ENCODE measurements at regions not wholly inside any gene's neighbourhood (a gene's known extent, or its start where the extent isn't known, plus 50 kb on each side); places are given as distances from the start of the nearest gene placed in this dataset.

DNA sequence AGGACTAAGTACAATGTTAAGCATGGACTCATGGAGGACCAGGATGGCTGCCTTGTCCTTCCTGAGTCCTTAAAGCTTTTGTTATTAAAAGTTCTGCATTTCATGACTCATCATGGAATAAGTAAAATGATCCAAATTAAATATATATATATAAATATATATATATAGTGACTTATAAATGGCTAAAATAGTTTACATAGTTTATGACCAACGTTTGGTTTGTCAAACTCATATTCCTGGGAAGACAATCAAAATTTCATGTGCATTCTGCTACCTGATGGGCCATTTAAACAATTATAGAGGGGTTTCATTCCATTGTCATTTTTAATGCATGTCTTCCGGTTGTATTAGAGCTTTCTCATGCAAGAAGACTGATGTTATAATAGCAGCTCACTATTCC, 1190.7 kb downstream of the FSCB start:
- Histone ChIP-seq H4K20me1 (ENCODE audit: insufficient read depth, low read length) (no peaks in the 10 kb centered on the region), H3K4me3 (ENCODE audit: low read depth in 1 of 2, low read length in 2 of 2) (no peak overlapping the region), H3K79me2 (ENCODE audit: insufficient read depth, low read length) (no peaks in the 10 kb centered on the region), H3K9ac (ENCODE audit: low read depth, low read length) (no peak overlapping the region), H3K27me3 (ENCODE audit: insufficient read depth, low read length, poor library complexity) (no peaks in the 10 kb centered on the region), H3K4me1 (ENCODE audit: insufficient read depth, low read length) (no peaks in the 10 kb centered on the region), H3K27ac (ENCODE audit: low read length) (no peak overlapping the region), H3K9me3 (ENCODE audit: insufficient read depth, low read length, severe bottlenecking) (no peaks in the 10 kb centered on the region), H3K4me2 (ENCODE audit: insufficient read depth, low read length) (no peak overlapping the region), H3K36me3 (ENCODE audit: insufficient read depth, low read length) (no peaks in the 10 kb centered on the region), H2AFZ (ENCODE audit: low read depth, low read length) (no peak overlapping the region)
- DNase-seq, result no peak
- TF ChIP-seq, protein P1, sequence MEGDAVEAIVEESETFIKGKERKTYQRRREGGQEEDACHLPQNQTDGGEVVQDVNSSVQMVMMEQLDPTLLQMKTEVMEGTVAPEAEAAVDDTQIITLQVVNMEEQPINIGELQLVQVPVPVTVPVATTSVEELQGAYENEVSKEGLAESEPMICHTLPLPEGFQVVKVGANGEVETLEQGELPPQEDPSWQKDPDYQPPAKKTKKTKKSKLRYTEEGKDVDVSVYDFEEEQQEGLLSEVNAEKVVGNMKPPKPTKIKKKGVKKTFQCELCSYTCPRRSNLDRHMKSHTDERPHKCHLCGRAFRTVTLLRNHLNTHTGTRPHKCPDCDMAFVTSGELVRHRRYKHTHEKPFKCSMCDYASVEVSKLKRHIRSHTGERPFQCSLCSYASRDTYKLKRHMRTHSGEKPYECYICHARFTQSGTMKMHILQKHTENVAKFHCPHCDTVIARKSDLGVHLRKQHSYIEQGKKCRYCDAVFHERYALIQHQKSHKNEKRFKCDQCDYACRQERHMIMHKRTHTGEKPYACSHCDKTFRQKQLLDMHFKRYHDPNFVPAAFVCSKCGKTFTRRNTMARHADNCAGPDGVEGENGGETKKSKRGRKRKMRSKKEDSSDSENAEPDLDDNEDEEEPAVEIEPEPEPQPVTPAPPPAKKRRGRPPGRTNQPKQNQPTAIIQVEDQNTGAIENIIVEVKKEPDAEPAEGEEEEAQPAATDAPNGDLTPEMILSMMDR (IDR thresholded peaks at IDR 0.05; ENCODE audit: borderline replicate concordance, extremely low read depth, low read length, poor library complexity, severe bottlenecking), result no peak
- TF ChIP-seq EZH2 (IDR thresholded peaks at IDR 0.05; ENCODE audit: borderline replicate concordance, low read depth, low read length, severe bottlenecking), result no peak
- no peak for ATAC-seq (ENCODE audit: insufficient read depth, low read depth)

DNA sequence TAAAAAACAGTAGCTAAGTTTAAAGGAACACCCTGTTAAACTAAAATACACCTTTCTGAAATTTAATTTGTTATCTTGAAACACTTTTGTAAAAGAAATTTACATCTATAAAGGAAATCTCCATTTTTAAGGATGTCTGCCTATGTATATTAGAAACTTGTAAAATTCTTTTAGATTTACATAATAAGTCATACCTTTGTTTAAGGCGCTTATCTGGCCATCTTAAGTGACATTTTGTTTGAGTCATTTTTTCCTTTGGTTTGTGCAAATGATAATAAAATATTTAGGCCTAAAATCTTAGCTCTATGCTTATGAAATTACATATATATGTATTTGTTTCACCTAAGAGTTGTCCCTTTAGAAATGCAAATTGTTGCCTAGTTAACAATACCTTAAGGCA, 1193.4 kb downstream of the FSCB start:
- Histone ChIP-seq H3K27me3 (ENCODE audit: insufficient read depth, low read length, poor library complexity) (no peaks in the 10 kb centered on the region), H3K9ac (ENCODE audit: low read depth, low read length) (no peak overlapping the region), H3K36me3 (ENCODE audit: insufficient read depth, low read length) (no peaks in the 10 kb centered on the region), H2AFZ (ENCODE audit: low read depth, low read length) (no peak overlapping the region), H3K4me3 (ENCODE audit: low read depth in 1 of 2, low read length in 2 of 2) (no peak overlapping the region), H3K4me1 (ENCODE audit: insufficient read depth, low read length) (no peaks in the 10 kb centered on the region), H3K9me3 (ENCODE audit: insufficient read depth, low read length, severe bottlenecking) (no peaks in the 10 kb centered on the region), H4K20me1 (ENCODE audit: insufficient read depth, low read length) (no peaks in the 10 kb centered on the region), H3K27ac (ENCODE audit: low read length) (no peak overlapping the region), H3K4me2 (ENCODE audit: insufficient read depth, low read length) (no peak overlapping the region), H3K79me2 (ENCODE audit: insufficient read depth, low read length) (no peaks in the 10 kb centered on the region)
- no peak for DNase-seq
- no peak for TF ChIP-seq EZH2 (IDR thresholded peaks at IDR 0.05; ENCODE audit: borderline replicate concordance, low read depth, low read length, severe bottlenecking)
- TF ChIP-seq, protein P1 (IDR thresholded peaks at IDR 0.05; ENCODE audit: borderline replicate concordance, extremely low read depth, low read length, poor library complexity, severe bottlenecking), result no peak
- ATAC-seq (ENCODE audit: insufficient read depth, low read depth), result no peak

DNA sequence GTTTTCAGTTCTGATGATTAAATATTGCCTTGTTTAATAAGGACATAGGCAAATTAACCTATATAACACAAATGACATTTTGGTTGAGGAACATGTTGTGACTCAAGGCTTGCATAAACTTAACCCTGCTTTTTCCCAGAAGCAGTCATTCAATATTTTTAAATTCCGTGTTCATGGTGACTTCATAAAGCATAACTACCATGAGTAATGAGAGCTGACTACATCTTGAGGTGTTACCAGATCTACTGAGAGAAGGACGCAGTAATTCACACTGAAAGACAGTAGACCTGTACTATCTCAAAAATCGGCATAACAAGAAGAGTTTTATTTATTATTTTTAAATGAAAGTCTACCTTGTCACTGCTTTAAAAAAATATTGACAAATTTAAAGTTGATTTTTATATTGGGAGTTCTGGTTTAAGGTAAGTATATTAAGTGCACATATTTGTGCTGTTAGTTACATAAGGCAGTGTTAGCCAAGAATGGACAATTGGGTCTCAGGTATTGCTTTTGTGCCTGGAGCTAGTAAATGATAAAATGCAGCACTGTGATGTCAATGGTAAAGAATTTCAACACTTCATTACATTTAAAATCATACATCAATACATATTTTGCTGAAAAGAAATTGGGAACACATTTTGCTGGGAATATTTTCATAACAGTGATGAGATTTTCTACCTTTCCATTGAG, 1198.5 kb downstream of the FSCB start:
- DNase-seq, result no peak
- no peaks in the 10 kb centered on the region for H3K4me1 ChIP-seq (ENCODE audit: insufficient read depth, low read length)
- no peak overlapping the region for H2AFZ ChIP-seq (ENCODE audit: low read depth, low read length)
- no peaks in the 10 kb centered on the region for H3K27me3 ChIP-seq (ENCODE audit: insufficient read depth, low read length, poor library complexity)
- no peak overlapping the region for H3K4me2 ChIP-seq (ENCODE audit: insufficient read depth, low read length)
- ATAC-seq (ENCODE audit: insufficient read depth, low read depth), result no peak
- H3K36me3 ChIP-seq (ENCODE audit: insufficient read depth, low read length), result no peaks in the 10 kb centered on the region
- no peaks in the 10 kb centered on the region for H3K9me3 ChIP-seq (ENCODE audit: insufficient read depth, low read length, severe bottlenecking)
- H3K4me3 ChIP-seq (ENCODE audit: low read depth in 1 of 2, low read length in 2 of 2), result no peak overlapping the region
- H3K27ac ChIP-seq (ENCODE audit: low read length), result no peak overlapping the region
- no peaks in the 10 kb centered on the region for H3K79me2 ChIP-seq (ENCODE audit: insufficient read depth, low read length)
- TF ChIP-seq, protein P1 (IDR thresholded peaks at IDR 0.05; ENCODE audit: borderline replicate concordance, extremely low read depth, low read length, poor library complexity, severe bottlenecking), result no peak
- no peak for TF ChIP-seq EZH2 (IDR thresholded peaks at IDR 0.05; ENCODE audit: borderline replicate concordance, low read depth, low read length, severe bottlenecking)
- no peaks in the 10 kb centered on the region for H4K20me1 ChIP-seq (ENCODE audit: insufficient read depth, low read length)
- H3K9ac ChIP-seq (ENCODE audit: low read depth, low read length), result no peak overlapping the region

All from DND-41 (cell line).